GM10266 (cell line): ENCODE measurements at regions not wholly inside any gene's neighbourhood (a gene's known extent, or its start where the extent isn't known, plus 50 kb on each side); places are given as distances from the start of the nearest gene placed in this dataset.

Experiments used
- DNase-seq: peaks from one replicate; pipeline ENCODE4 v3.0.0; 2012; ENCODE audit errors: extremely low spot score
- CTCF ChIP-seq: IDR thresholded peaks from 2 replicates; pipeline ENCODE4 v1.5.1; 2012; ENCODE audit warnings: mild to moderate bottlenecking, low read depth; ENCODE audit not compliant: control insufficient read depth, insufficient read depth; ENCODE audit errors: missing control alignments

GRCh38 chr6:126268092-126268491 is 71.8 kb upstream of the CENPW start:
- DNase-seq = peak; percentile 39
- TF ChIP-seq CTCF = no peak

- no peak for DNase-seq
- no peak for TF ChIP-seq CTCF
Observed at GRCh38 chr6:126280287-126280686, 59.6 kb upstream of the CENPW start.

GRCh38 chr6:126285871-126286365 is 54.0 kb upstream of the CENPW start:
- no peak for TF ChIP-seq CTCF
- no peak for DNase-seq
